Esophagus squamous epithelium (tissue), 5 donors: ENCODE measurements at regions not wholly inside any gene's neighbourhood (a gene's known extent, or its start where the extent isn't known, plus 50 kb on each side); places are given as distances from the start of the nearest gene placed in this dataset.

ENCODE experiments used
- DNase-seq: peaks from one replicate; lab custom pipeline; 2025; lab: John Stamatoyannopoulos, UW
- H3K27ac ChIP-seq, 4 donors: fragments of 200-600 bp; sonication (generic); one replicate each; pipeline ENCODE4 v1.5.1; 2016 to 2019; ENCODE audit warnings: mild to moderate bottlenecking in 1 of 4
- H3K27me3 ChIP-seq, 4 donors: fragments of 200-600 bp; sonication (generic); 1 replicate in 3 of 4; 2 replicates in 1 of 4; pipeline versions ENCODE4 v1.5.1 to v1.6.0; 2017 to 2021; ENCODE audit warnings: antibody characterized with exemption in 1 of 4
- H3K36me3 ChIP-seq, 3 donors: fragments of 200-600 bp; sonication (generic); one replicate each; pipeline ENCODE4 v1.5.1; 2016 to 2019
- H3K4me1 ChIP-seq, 3 donors: fragments of 200-600 bp; sonication (generic); one replicate each; pipeline ENCODE4 v1.5.1; 2017 to 2019
- H3K4me3 ChIP-seq, 4 donors: fragments of 200-600 bp; sonication (generic); 1 replicate in 3 of 4; 2 replicates in 1 of 4; pipeline ENCODE4 v1.5.1; 2016 to 2019; ENCODE audit warnings: mild to moderate bottlenecking in 2 of 4, moderate library complexity in 1 of 4
- H3K9me3 ChIP-seq, 3 donors: fragments of 200-600 bp; sonication (generic); one replicate each; pipeline ENCODE4 v1.5.1; 2016 to 2019
- CTCF ChIP-seq, 6 experiments: fragments of 450-650 bp in 4 of 6; fragments of 200-600 bp in 2 of 6; sonication (generic) in 2 of 6; IDR thresholded peaks; one replicate each; pipeline ENCODE4 v1.5.1; 2016 to 2019; ENCODE audit warnings: antibody characterized with exemption in 6 of 6, mild to moderate bottlenecking in 4 of 6, moderate library complexity in 4 of 6
- POLR2A ChIP-seq, 4 donors: fragments of 450-650 bp; IDR thresholded peaks; one replicate each; pipeline ENCODE4 v1.6.1; 2017; ENCODE audit warnings: antibody characterized with exemption in 4 of 4, mild to moderate bottlenecking in 4 of 4, moderate library complexity in 3 of 4
- WGBS, 2 donors: methylation state at CpG; one replicate each; pipeline ENCODE4 v1.1.5; 2018; 5-methylcytosine and 5-hydroxymethylcytosine counted together
- intact Hi-C: fragments of 100-400 bp; cut with DNase I; formaldehyde crosslinking; loops from one replicate; pipeline ENCODE4 v1.15.0; 2022
- donor health status: DM: yes; HTN: yes; CAD: no.

- Histone ChIP-seq H3K4me3 (no peak overlapping the region), H3K36me3 (no peaks in the 10 kb centered on the region), H3K27me3 (no peaks in the 10 kb centered on the region), H3K27ac (no peak overlapping the region), H3K4me1 (no peaks in the 10 kb centered on the region), H3K9me3 (peaks cover 0 to 6% (median 0%) of the 10 kb centered on the region in 3 donors)
- DNase-seq, result no peak
- TF ChIP-seq POLR2A (IDR thresholded peaks at IDR 0.05), result no peak
- WGBS, 2 donors, result 48 to 67% methylated on average over 4 of the region's 5 CpGs
- intact Hi-C loops, result no loop called here
Measured at GRCh38 chr2:108920-109809, 62.9 kb upstream of the FAM110C start.

- WGBS, 2 donors, result 87 to 92% methylated on average over 9 to 10 of the region's 11 CpGs
- DNase-seq, result no peak
Measured at GRCh38 chr2:101016-101415, 54.7 kb upstream of the FAM110C start.

More at GRCh38 chr2:101016-101415, 54.7 kb upstream of the FAM110C start:
- no peaks in the 10 kb centered on the region for H3K36me3 ChIP-seq
- H3K9me3 ChIP-seq, result peaks cover 0 to 5% (median 0%) of the 10 kb centered on the region in 3 donors
- H3K27ac ChIP-seq, result no peak overlapping the region
- H3K27me3 ChIP-seq, result no peaks in the 10 kb centered on the region
- no peaks in the 10 kb centered on the region for H3K4me1 ChIP-seq
- intact Hi-C loops, result no loop called here
- TF ChIP-seq CTCF (IDR thresholded peaks at IDR 0.05) (no peak), POLR2A (IDR thresholded peaks at IDR 0.05) (no peak)
- H3K4me3 ChIP-seq, result no peak overlapping the region
